NCI-H2171 treated with DMSO at 0.1 percent for 48 hours (cell line): ENCODE measurements at regions not wholly inside any gene's neighbourhood (a gene's known extent, or its start where the extent isn't known, plus 50 kb on each side); places are given as distances from the start of the nearest gene placed in this dataset.
A peak's percentile ranks its signal among the peaks of the same experiment; 100 is the strongest.

Experiments
- DNase-seq: peaks from one replicate; lab custom pipeline; 2025; lab: John Stamatoyannopoulos, UW

DNA sequence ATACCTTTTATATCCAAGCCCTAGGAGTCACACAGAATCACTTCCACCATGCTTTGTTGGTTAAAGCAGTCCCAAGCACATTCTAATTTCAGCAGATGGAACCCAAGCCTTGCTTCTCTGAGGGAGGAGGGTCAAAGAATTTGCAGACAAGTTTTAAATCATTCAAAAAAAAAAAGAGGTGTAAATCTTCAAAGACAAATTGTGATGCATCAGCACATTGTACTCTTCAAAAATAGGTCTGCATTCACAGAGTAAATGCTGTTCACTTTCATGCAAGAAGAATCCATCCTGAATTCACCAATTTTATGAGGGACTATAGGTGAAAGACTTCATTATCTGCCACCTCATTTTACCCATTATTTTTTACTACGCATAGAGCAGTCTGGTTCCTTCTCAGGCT lies 321.8 kb upstream of the PRDM1 start:
- no peak for DNase-seq

GRCh38 chr6:105763866-105764265 lies 322.3 kb upstream of the PRDM1 start:
- no peak for DNase-seq

DNA sequence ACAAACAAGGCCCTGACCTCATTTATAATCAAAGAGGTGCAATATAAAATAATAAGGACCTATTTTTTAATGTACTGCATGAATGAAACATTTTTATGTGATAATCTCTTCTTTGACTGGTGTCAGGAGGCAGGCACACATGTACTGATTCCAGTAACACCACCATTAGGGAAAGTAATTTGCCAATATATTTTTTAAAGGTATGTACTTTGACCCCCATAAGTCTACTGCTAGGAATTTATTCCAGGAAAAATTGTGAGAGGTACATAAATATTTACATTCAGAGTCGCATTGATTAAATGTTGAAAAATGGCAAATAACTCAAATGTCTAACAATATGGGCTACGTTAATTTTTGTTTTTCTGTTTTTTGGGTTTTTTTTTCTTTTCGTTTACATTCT lies 325.4 kb upstream of the PRDM1 start:
- no peak for DNase-seq

DNA sequence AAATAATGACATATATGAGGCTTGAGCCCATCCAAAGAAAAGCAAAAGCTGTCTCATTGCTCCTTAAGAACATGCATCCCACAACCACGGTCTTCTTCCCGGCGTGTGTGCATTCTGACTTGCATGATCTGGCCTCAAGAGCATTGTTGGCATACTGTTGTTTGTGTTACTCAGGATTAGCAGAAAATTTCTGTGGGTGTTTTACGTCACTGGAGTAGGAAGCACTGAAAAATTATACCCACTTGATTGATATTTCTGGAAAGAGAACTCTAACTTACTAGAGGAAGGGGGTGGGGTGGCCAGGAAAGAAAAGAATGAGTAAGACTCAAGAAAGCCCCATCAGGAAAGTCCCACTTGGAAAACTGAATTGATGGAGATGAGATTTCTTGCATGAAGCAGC lies 326.2 kb upstream of the PRDM1 start:
- DNase-seq, result no peak

GRCh38 chr6:105759015-105759414 lies 327.1 kb upstream of the PRDM1 start:
- no peak for DNase-seq

- DNase-seq, result peak; percentile 51
These were observed 328.5 kb upstream of the PRDM1 start for GRCh38 chr6:105757512-105758200.

GRCh38 chr6:105755885-105756284 lies 330.3 kb upstream of the PRDM1 start:
- no peak for DNase-seq

- no peak for DNase-seq
These were observed 332.4 kb upstream of the PRDM1 start for GRCh38 chr6:105753620-105754211.

DNA sequence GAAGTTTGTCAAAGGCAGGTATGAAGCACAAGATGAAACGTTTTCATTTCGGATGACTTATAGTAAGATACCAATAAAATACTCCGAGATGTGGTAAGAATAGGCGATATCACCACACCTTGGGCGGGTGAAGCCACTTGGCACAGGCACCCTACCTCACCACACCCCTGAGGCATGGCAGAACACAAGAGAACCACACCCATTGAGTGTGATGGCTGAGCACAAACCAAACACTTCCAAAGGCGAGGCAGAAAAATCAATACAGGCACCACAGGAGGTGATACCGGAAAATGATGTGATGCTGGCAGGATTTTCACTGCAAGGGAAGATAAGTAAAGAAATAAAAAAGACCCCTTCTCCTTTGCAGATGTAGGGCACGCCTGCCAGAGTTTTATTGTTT lies 332.9 kb upstream of the PRDM1 start:
- DNase-seq, result no peak

DNA sequence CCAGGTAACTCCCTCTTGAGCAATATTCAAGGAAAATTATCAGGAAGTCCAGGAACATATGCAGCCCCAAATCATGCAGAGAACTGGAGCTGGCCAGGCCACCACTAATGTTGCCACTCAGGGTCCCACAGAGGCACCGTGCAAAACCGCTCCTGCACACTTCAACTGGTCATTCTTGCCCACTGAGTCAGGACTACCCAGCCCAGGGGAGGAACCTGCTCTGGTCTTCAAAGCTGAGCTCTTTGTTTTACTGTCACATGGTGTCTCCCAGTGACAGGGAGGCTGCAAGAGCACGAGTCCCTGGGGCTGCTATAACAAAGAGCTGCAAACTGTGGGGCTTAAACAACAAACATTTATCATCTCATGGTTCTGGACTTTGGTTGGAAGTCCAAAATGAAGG lies 336.0 kb upstream of the PRDM1 start:
- DNase-seq, result no peak

DNA sequence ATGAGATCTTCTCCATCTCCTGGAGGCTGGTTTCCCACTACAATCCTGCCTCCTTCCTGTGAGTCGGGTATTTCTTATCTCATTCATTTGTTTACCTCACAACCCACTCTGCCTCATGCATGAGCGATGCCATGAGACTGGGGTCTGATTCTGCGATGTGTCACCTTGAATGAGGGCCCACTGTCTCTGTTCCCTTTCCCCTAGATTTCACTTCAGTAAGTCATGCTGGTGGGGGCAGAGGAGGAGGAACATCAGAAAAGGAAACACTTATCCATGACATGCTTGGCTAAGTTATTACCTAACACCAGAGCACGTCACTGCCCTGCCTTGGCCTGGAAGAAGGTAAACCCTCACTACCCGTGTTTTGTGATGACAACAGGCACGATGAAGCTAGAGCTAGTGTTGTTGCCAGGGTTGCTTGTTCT lies 337.4 kb upstream of the PRDM1 start:
- no peak for DNase-seq

DNA sequence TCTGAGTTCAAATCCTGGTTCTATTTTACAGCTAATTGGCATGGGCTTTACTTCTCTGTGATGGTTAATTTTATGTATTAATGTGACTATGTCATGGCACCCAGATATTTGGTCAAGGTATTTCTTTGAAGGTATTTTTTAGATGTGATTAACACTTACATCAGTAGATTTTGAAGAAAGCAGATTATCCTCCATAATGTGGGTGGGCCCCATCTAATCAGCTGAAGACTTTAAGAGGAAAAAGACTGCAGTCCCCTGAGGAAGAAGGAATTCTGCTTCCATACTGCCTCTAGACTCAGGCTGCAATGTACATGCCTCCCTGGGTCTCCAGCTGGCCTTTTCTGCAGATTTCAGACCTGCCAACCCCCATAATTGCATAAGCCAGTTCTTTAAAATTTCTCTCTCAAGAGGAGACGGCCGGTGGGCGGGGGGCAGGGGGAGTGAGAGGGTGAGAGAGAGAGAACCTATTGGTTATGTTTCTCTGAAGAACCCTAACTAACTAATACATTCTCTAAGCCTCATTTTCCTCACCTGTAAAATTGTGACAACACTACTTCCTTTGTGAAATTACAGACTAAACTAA lies 338.2 kb upstream of the PRDM1 start:
- no peak for DNase-seq

DNA sequence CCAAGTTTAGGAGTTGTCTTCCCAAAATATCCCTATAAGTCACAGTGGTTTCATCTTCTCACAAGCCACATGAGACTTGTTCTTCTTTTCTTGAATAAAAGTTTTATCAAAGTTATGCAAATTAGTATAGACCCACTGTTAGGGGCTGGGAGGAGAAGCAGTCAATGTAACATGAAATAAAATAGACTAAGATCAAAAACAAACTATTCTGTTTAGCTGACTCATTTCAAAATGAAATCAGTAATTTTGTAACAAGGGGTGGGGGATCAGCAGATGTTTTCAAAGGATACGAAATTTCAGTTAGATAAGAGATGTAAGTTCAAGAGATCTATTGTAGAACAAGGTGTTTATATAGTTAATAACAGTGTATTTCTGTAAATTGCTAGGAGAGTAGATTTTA lies 339.6 kb upstream of the PRDM1 start:
- no peak for DNase-seq

DNA sequence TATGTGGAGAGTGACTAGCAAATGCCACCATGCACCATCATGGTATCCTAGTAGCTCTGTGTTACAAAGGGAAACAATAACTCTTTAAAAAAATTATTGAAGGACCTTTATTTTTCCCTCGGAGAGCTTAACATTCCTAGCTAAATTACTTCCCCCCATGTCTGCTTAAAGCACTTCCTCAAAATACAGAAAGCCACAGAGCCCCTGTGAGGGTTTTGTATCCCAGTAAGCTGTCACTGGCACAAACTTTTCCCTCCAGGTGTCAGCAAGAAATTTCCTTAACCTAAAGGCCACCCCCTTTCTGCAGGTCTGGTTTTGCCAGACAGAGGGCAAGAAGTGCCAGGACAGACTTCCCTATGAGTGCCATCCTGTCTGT lies 340.0 kb upstream of the PRDM1 start:
- DNase-seq, result no peak

GRCh38 chr6:105745464-105746129 lies 340.5 kb upstream of the PRDM1 start:
- DNase-seq, result no peak

GRCh38 chr6:105744815-105745214 lies 341.3 kb upstream of the PRDM1 start:
- DNase-seq, result no peak

DNA sequence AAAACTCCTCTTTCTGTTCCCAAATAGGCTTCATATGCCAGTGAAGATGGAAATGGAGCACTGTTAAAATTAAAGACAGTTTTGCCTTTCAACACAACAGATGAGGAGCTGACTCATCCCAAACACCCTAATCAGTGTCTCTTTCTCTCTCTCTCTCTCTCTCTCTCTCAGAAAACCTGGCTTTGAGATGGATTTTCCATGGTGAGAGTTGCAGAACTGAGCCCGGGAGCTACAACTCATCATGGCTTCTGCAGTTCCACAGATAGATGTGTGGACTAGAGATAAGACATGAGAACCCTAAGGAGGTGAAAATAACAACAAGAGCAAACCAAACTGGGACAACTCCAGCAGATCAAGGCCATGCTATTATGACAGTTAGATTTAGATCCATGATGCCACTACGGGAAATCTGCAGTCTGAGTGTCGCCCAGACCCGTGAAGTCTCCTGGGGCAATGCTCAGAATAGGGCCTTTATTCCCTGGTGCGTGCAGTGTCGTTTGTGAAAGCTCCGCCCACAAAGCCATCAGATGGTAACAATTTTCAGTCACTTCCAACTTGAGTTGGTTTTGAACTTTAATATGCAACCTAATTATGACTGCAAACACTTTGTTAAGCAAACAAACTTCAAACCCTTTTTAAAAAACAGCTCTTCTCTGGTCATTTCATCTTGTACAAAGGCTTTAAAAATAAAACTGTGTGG lies 338.2 kb upstream of the PREP start:
- DNase-seq, result no peak

GRCh38 chr6:105739764-105740163 lies 336.9 kb upstream of the PREP start:
- no peak for DNase-seq

GRCh38 chr6:105733556-105734162 lies 330.8 kb upstream of the PREP start:
- DNase-seq, result peak; percentile 39

GRCh38 chr6:105728995-105729394 lies 326.1 kb upstream of the PREP start:
- no peak for DNase-seq

DNA sequence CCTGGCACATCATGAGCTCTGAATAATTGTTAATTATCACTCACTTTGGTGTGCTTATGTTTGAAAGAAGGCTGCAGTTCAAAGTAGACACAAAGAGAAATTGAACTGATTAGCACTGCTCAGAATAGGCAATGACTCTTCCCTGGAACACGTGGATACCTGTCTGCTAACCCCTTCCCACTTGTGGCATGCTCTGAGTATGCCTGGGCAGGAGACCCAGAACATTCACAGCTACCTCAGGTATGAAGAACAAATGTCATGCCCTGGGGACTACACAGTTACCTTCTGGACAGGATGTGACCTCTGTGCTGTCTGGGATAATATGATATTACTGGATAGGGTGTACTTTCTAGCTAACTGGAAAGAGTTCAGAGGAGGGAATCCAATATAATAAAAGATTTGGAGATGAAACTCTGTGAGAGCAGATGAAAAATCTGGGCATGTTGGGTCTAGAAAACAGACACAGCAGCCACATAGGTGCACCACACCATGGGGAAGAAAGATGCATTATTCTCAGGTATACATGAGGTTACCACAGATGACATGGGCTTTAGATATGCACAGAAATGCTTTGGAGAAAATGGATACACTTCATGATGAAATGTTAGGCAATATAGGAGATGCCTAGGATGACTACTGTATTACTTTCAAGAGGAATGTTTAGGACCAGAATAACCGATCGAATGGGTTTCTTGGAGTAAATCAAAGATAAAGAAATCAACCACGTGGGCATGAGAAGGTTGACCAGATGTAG lies 324.2 kb upstream of the PREP start:
- DNase-seq, result no peak
